ENCODE measurements at regions not wholly inside any gene's neighbourhood (a gene's known extent, or its start where the extent isn't known, plus 50 kb on each side); places are given as distances from the start of the nearest gene placed in this dataset.
A peak's percentile ranks its signal among the peaks of the same experiment; 100 is the strongest.
"Not testable (repeated sequence)": the region's sequence is repeated elsewhere in the genome, so short reads cannot be mapped to it uniquely, and the experiment has no call there.

GRCh38 chr7:73244782-73245311, 63.8 kb downstream of the NSUN5 start:
- ATAC-seq; intact Hi-C loops (cut with DNase I); DNase-seq: not testable (repeated sequence)

- peak; percentile 98 for ATAC-seq
- DNase-seq = peak; percentile 91
- intact Hi-C loops (cut with DNase I) = not testable (repeated sequence)
Measured at GRCh38 chr7:73234994-73235717, 73.5 kb downstream of the NSUN5 start.

- ATAC-seq; intact Hi-C loops (cut with DNase I); DNase-seq: not testable (repeated sequence)
Measured at GRCh38 chr7:73225745-73226144, 82.9 kb downstream of the NSUN5 start.

- ATAC-seq; intact Hi-C loops (cut with DNase I); DNase-seq: not testable (repeated sequence)
Measured at GRCh38 chr7:73221724-73222123, 86.9 kb downstream of the NSUN5 start.

GRCh38 chr7:73220766-73221370, 87.8 kb downstream of the NSUN5 start:
- DNase-seq; intact Hi-C loops (cut with DNase I): not testable (repeated sequence)
- ATAC-seq = peak in 1 of 2 donors; percentile 36

- intact Hi-C loops (cut with DNase I); DNase-seq: not testable (repeated sequence)
- ATAC-seq = peak; percentile 76 to 80
Measured at GRCh38 chr7:73220357-73220756, 88.3 kb downstream of the NSUN5 start.

GRCh38 chr7:73218802-73219201, 89.8 kb downstream of the NSUN5 start:
- DNase-seq; ATAC-seq; intact Hi-C loops (cut with DNase I): not testable (repeated sequence)

- DNase-seq; intact Hi-C loops (cut with DNase I); ATAC-seq: not testable (repeated sequence)
Measured at GRCh38 chr7:73216046-73216675, 92.5 kb downstream of the NSUN5 start.

GRCh38 chr7:73215232-73215631, 93.4 kb downstream of the NSUN5 start:
- DNase-seq; intact Hi-C loops (cut with DNase I): not testable (repeated sequence)
- ATAC-seq = peak in 1 of 2 donors; percentile 5

GRCh38 chr7:73214471-73214870, 94.2 kb downstream of the NSUN5 start:
- intact Hi-C loops (cut with DNase I); DNase-seq; ATAC-seq: not testable (repeated sequence)

GRCh38 chr7:73213076-73213475, 95.5 kb downstream of the NSUN5 start:
- DNase-seq; intact Hi-C loops (cut with DNase I): not testable (repeated sequence)
- peak; percentile 42 to 47 for ATAC-seq

GRCh38 chr7:73205594-73205993, 103.0 kb downstream of the NSUN5 start:
- DNase-seq; ATAC-seq; intact Hi-C loops (cut with DNase I): not testable (repeated sequence)

- intact Hi-C loops (cut with DNase I); ATAC-seq; DNase-seq: not testable (repeated sequence)
Measured at GRCh38 chr7:73204898-73205297, 103.7 kb downstream of the NSUN5 start.

GRCh38 chr7:73203312-73203711, 105.3 kb downstream of the NSUN5 start:
- DNase-seq; ATAC-seq; intact Hi-C loops (cut with DNase I): not testable (repeated sequence)

GRCh38 chr7:73201264-73201663, 107.4 kb downstream of the NSUN5 start:
- intact Hi-C loops (cut with DNase I); ATAC-seq; DNase-seq: not testable (repeated sequence)

GRCh38 chr7:73200518-73201099, 108.0 kb downstream of the NSUN5 start:
- intact Hi-C loops (cut with DNase I); DNase-seq: not testable (repeated sequence)
- peak; percentile 82 to 85 for ATAC-seq

- DNase-seq = not testable (repeated sequence)
Measured at GRCh38 chr7:73193991-73194390, 108.2 kb upstream of the SPDYE9 start.

GRCh38 chr7:73190483-73191155, 104.8 kb upstream of the SPDYE9 start:
- ATAC-seq = peak; percentile 71 to 83
- intact Hi-C loops (cut with DNase I); DNase-seq: not testable (repeated sequence)

More at GRCh38 chr7:73193991-73194390, 108.2 kb upstream of the SPDYE9 start:
- intact Hi-C loops (cut with DNase I); ATAC-seq: not testable (repeated sequence)

Measured in left cardiac atrium (tissue), 4 donors.